Pons (tissue), 1 donor: ENCODE measurements at regions not wholly inside any gene's neighbourhood (a gene's known extent, or its start where the extent isn't known, plus 50 kb on each side); places are given as distances from the start of the nearest gene placed in this dataset.
A peak's percentile ranks its signal among the peaks of the same experiment; 100 is the strongest.

Source experiments
- DNase-seq: peaks from one replicate; pipeline ENCODE4 v3.0.0-alpha.2; 2016; ENCODE audit warnings: low spot score

DNA sequence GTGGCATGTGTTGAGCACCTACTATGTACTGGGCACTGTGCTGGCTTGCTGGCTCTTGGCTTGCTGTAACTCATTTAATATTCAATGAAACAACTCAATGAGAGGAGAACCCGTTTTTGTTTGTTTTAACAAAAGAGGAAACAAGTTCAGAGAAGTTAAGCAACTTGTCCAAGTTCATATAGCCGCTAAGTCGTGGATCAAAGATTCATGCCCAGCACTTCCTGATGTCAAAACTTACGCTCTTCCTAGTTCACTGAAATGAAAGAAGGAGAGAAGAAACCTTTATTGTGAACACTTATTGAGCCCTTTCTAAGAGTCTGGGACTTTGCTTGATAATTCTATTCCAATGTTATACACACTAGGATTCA is 475.9 kb downstream of the PTPRU start:
- DNase-seq: no peak

DNA sequence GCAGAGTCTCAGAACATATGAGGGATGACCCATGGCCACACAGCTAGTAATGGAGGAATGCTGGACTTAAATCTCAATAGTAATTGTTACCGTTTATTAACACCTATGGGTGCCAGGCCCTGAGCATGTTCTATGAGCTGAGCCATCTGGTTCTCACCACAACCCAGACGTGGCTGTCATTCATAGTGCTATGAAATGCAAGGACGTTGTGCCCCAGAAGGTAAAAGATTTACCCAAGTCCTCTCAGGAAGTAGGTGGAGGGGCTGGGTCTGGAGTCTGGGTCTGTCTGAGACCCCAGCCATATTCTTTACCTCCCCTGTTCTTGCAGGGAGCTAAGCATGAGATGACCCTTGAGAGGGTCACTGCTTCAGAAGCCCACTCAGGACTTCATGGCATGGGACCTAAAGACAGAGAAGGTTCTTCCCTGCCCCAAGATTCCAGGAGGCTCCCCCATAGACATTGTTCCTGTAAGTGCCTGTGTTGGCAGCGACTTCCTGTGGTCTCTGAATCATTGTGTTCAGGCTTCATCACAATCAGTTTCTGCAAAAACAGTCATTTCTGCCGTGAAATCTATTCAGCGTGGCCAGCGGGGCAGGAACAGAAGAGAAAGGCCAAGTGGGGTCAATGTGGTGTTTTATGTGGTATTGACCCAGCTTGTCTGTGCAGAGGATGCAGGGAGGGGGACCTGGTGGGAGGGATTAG is 475.4 kb downstream of the PTPRU start:
- DNase-seq: no peak

DNA sequence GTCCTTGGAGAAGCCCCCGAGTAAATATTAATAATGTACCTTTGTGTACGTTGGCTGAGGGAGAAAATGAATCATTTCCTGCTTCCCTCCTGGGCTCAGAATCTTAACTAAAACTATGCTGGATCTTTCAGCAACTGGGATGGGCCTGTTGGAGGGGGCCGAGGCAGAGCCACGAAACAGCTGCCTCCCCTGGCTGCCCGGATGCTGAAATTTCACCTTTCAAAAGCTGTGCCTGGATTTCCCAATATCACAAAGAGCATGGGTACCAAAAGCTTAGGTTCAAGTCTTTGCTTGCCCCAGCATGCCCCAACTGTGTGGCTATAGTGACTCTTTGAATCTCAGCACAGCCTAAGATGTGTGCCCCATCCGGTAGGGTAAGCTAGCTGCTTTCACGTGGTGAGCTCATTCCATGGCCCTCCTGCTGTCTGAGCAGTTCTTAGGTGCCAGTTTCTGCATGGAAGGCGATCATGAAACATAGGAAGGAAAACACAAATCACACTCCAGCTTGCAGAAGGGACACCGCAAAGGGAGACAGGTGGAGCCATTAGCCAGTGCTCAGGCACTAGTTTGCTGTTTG is 473.5 kb downstream of the PTPRU start:
- DNase-seq: no peak

DNA sequence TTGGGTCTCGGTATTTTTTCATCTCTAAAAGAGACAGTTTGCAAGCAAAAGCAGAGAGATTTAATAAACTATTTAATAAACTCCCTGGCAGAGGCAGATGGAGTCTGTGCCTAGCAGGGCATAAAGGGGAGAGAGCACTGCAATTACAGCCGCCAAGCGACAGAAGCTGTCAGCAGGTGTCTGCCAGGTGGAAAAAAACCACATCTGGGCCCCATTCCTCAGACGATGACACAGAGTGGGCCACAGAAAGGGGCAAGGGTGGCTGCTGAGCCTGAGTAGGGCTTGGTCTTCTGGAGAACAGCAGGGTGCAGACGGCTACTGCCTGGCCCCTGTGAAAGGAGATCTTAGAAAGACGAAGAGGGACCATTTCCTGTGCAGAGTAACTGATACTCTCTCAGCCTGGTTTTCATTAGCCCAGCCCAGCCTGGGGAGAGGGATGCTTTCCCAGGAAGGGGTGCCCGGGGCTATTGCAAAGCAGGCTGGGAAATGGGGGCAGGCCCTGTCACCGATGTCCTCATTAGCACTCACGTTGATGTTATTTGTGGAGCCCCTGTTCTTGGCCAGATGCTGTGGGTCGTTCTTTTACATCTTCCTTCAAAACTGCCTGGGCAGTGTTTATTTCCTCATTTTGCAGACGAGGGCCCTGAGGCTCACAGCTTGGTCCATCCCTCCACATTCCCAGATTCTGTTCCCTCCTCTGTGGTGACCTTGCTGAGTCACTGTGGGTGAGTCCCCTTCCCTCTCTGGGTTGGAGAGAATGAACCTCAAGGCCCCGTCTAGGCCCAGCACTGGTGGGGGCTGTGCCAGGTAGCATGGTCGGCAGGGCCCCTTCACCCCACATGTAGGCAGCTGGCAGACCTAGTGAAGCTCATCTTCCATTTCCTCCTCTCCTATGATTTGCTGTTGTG is 472.7 kb downstream of the PTPRU start:
- no peak for DNase-seq

DNA sequence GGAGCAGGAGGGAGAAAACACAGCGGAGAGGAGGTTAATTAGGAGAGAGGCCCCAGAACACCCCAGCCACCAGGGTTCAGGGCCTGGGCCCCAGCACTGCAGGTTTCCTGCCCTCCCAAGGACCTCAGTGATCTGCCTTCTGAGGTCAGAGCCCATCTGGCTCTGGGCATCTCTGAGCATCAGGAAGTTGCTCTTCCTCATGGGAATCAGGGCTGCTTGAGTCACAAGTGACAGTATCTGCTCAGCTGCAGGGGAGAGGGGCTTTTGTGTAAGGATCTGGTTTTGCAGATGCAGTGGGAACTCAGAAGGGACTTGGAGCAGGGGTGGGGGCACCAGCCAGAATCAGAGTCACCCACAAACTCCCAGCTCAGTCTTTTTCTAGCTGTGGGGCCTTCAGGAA is 472.1 kb downstream of the PTPRU start:
- no peak for DNase-seq

DNA sequence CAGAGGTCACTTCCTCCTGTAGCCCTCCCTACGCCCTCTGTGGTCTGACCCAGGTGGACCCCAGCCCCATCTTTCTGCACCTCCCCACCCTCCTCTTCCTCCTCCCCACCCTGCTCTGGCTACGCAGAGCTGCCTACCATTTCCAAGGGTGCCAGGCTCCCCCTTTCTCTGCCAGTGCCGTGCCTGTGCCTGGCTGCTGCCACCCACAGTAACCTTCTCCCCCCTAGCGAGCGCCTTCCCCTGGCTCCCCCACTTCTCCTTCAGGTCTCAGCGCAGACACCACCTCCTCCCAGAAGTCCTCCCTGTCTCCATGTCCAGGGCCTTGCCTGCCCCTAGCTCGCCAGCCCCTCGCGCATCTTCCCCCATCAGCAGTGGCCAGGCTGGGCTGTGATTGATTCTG is 471.5 kb downstream of the PTPRU start:
- no peak for DNase-seq

DNA sequence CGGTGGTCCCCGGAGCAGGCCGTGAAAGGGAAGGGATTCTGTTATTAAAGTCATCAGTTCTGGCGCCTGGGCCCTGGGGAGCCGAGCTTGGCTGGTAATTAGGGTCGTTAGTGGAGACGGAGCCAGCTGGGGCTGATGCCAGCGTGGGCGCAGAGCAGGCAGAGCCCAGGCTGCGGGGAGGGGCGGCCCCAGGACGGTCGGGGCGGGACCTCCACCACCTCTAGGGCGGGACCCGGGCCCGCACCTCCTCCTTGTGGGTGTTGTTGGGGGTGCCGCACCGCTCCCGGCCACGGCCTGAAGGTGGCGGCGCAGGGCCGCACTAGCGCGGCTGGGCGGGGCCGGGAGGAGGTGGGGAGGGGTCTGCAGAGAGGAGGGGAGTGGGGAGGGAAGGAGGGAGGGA is 470.6 kb downstream of the PTPRU start:
- DNase-seq: no peak

DNA sequence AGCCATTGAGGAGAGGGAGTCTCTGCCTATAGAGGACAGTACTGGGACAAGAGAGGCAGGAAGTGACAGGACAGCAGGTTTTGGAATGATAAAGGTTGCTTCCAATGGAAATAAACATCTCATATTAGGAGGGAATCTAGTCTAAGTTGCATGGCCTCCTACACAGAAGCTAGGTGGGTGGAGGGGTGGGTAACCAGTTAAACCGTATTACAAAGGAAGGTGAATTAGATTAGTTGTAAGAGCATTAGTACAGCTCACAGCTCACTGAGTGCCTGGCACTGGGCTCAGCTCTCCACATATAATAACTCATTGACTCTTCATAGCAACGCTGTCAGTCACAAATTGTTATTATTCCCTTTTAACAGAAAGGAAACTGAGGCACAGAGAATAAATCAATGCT is 468.1 kb downstream of the PTPRU start:
- no peak for DNase-seq

DNA sequence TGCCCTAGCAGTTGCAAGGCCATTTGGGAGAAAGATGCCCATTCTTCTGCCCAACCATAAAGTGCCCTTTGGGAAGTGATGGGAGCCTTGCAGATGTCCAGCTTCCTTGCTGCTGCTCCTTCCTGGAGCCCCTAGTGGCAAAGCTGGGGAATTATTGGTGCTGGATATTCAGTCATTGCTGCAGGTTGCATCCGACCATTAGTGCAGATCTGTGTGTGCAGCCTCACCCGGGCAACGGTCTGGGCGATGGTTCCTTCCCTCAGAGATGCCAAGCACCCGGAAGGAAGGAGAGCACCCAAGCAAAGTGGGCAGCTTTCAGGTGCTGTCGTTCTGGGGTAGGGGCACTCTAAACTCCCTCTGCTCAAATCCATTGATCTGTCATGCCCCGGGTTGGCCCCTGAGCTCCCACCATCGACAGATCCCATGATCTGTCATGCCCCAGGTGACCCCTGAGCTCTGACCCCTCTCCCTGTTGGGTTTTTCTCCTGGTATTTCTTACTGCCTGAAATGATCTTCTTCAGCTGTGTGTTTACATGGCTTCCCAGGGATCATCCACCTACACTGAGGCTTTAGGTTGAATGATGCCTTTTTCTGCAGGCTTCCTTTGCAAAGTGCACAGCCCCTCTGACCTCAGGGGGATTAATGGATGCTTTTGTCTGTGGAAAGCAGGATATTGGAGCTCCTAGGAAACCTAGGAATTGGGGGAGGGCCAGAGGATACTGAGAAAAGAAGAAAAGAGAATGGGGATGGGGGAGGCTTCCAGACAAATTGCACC is 467.5 kb downstream of the PTPRU start:
- DNase-seq: peak; percentile 31

DNA sequence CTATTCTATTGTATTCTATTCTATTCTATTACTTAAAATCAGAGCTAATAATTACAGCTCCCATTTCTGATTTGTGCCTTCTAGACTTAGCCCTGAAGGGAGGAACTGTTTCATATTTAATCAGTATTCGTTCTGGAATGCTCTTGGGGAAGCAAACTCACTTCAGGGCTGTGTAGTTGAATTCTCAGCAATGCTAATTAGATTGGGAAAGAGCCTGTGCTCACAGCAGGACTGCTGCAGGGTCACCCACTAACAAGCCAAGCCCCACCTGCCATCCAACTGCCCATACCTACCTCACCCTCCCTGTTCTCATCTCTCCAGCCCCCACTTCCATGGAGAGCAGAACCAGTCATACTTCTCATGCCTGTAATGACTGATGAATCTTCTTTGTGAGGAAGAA is 464.2 kb downstream of the PTPRU start:
- DNase-seq: no peak

DNA sequence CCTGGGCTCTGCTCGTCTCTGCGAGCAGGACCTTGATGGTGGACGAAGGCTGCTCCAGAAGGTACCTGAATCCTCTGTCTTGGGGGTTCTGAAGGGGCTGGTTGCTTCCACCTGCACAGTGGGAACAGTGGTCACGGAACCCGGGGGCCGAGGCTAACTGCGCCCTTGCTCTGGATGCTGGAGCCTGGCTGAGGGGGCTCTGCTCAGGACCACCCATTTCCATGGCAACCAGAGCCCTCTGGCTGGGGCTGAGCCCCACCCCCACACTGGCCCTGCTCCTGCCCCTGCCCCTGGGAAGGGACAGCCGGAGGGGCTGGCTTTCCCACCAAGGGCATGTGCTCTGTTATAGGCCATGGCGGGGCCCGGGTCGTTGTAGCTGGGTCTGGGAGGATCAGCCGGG is 462.3 kb downstream of the PTPRU start:
- DNase-seq: no peak

DNA sequence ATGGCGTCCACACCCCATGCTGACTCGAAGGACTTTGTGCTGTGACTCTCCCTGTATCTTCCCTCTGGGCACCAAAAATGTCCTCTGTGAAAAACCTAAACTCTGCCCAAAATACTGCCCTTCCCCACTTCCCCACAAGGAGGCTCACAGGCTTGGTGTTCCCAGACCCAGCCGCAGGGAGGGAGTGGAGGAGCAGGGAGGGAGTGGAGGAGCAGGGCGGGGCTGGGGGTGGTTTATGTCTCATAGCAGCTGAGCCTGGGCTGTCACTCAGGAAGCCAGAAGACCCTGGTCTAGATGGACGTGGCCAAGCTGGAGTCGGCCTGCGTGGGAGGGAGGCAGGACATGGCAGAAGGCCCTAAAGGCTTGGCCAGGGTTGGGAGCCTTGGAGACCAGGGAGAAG is 461.7 kb downstream of the PTPRU start:
- no peak for DNase-seq

DNA sequence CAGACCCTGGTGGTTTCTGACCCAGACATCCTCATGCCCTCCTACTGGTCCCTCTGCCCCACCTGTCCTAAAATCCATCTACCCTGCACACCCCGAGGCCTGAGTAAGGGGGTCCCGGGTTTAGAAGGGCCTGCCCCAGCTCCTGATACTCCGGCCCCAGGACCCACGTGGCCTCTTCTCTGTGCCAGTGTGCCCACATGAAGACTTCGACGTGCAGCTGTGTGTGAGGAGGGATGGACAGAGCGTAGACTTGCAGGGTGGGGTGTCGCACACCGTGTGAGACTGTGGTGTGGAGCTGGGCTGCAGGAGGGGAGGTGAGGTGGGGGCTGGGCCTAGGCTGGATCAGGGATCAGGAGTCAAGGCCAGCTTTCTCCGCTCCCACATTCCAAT is 461.1 kb downstream of the PTPRU start:
- no peak for DNase-seq

DNA sequence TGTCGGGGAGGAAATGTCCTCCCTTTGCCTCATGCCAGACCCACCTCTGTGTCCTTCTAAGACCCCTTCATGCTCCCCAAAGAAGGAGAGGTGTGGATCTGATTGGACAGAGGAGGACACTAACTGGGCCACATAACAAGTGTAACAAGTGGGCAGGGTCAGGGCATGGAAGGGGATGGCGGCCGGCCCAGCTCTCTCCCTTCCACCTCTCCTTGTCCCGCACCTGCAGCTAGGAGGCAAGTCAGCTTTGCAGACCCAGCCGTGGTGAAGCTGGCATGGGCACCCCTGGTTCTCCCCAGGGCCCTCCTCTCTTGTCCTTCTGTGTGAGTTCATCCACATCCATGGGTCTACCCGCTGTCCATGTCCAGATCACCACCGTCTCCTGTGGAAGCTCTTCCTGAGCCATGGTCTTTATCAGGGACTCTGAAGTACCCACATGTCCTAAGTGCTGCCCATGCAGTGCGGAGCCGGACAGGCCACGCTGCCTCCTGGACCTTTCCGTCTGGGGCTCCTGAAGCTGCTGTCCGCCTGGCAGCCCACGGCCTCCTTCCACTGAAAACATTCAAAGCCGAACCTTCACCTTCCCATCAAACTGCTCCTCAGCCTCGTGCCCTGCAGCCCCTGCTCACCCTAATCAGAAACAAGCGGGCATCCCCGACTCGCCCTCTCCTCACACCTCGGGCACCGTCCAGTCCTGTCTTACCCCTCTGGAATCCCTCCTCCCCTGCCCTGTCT is 460.5 kb downstream of the PTPRU start:
- DNase-seq: no peak

DNA sequence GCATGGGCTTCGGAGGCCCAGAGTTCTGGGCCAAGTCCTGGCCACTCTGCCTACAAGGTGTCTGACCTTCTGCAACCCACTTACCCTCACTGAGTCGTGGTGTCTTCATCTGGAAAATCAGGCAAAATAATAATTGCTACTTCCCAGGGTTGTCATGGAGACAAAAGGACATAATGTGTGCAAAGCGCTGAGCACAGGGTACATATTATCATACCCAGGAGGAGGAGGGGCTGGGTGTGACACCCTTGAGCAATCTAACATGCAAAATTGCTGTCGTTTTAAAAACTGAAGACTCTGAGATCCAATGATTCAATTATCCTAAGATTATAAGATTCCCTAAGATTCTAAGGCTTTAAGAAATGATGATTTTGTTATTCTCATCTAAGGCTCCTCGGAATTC is 459.5 kb downstream of the PTPRU start:
- DNase-seq: no peak

DNA sequence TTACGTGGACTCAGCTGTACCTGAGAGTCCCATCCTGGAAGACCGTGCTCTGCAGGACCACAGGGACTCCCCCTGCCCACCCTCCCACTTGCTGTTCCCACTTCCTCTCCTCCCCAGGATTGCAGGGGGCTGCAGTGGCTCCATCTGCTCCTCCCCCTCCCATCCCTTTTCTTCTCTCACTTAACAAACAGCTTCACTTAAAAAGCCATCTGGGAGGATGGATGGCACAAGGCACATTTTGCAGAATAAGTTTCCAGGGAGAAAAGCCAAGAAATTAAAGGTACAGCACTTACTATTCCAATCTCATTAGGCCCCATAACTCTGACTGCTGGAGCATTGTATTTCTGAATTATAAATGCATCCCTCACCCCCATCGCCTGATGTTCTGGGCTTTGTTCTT is 458.7 kb downstream of the PTPRU start:
- DNase-seq: no peak

DNA sequence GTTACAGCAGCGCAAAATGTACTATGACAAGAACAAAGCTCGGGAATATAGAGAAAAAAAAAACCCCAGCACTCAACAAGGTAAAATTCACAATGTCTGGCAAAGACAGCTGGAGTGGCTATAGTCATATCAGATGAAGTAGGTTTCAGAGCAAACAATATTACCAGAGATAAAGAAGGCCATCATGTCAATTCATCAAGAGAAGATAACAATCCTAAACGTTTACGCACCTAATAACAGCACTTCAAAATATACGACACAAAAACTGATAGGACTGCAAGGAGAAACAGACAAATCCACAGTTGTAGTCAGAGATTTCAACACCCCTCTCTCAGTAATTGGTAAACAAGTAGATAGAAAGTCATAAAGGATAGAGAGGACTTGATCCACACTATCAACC is 455.2 kb downstream of the PTPRU start:
- no peak for DNase-seq

DNA sequence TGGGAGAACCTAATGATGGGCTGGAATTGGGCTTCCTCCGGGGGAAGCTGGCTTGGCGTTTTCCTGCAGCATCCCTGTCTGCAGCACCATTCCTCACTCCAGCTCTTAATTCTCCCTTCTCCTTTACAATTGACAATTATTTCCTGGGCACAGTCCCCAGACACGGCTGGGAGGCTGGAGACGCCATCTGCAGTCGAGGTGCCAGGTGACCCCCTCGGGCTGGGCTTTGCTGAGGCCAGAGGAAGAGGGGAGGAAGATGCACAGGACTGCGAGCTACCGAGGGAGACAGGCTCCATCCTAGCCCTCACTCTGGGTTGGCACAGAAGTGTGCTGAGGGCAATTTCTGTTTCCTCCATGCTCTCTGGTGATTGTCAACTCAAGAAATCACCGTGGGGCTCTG is 453.8 kb downstream of the PTPRU start:
- no peak for DNase-seq

DNA sequence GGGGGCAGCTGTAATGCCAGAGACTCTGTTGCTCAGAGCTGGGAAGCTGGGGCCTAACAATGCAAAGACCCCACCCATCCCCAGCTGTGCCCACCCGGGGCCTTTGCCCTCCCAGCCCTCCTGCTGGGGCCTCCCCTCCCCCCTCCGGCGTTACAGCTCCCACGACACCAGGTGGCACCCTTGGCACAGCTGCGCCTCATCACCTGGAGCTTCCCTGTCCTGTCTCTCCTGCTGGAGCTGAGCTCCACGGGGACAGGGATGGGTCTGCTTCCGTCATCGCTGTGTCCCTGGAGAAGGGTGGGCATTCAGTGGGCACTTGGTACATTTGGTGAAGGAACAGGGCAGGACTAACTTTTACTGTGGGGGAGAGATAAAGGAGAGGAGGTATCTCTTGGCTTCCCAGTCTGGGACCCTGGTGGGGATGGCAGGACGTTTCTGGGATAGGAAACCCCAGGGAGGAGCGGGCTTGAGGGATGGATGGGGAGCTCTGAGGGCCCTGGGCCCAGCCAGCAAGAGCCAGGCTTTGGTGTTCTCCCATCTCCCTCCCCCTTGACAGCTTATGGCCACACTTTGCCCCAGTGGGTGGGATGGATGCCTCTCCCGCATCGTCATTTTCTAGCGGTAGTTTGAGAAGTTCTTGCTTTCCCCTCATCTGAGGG is 453.2 kb downstream of the PTPRU start:
- no peak for DNase-seq

DNA sequence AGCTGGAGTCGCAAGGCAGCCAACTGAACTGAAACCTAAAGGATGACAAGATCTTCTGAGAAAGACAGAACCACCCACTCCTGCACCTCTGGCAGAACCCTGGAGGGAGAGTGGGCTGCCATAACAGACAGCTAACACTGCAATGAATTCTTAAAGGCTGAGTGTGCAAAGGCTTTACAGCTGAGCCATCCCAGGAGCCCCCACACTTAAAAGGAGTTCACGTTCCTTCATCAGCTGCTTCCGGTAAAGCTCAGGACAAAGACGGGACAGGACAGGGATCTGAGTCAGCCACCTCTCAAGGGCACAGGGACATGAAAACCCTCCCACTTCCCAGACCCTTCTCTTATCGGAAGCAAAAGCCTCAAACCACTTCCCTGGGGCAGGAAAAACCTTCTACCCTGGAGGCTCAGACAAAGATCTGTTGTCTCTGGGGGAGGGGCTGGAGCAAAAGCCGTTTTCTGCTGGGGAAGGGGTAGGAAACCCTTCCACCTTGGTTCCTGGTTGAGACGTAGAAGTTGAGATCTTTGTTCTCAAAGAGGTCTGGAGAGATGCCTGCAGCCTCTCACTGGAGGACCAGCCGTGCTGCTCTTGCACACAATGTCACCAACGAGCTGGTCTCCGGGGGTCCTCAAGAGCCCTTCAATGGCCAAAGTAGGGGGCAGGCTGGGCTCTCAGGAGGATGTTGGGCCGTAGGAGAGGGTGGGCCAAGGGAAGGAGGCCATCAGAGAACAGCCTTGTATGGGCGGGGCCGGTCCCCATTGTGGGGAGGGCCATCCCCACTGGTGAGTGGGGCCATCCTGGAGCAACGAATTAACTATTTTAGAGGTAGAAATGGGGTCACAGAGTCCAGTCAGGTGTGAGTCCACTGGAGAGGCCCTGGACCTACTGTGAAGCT is 452.4 kb downstream of the PTPRU start:
- no peak for DNase-seq
